Smooth muscle cell (in vitro differentiated cells): ENCODE measurements at regions not wholly inside any gene's neighbourhood (a gene's known extent, or its start where the extent isn't known, plus 50 kb on each side); places are given as distances from the start of the nearest gene placed in this dataset.

Experiments
- DNase-seq: peaks from one replicate; lab custom pipeline; 2025; ENCODE audit not compliant: unreplicated experiment; lab: John Stamatoyannopoulos, UW
- H2AFZ ChIP-seq: fragments of 200-600 bp; sonication (generic); 2 replicates; pipeline ENCODE4 v1.6.0; 2016; ENCODE audit warnings: antibody characterized with exemption, low read depth, mild to moderate bottlenecking
- H3F3A ChIP-seq: fragments of 200-600 bp; sonication (generic); 2 replicates; pipeline ENCODE4 v1.6.0; 2017; ENCODE audit warnings: antibody characterized with exemption, low read depth
- H3K27ac ChIP-seq: fragments of 200-600 bp; sonication (generic); 2 replicates; pipeline ENCODE4 v1.5.1; 2016; ENCODE audit warnings: low read depth, mild to moderate bottlenecking
- H3K27me3 ChIP-seq: fragments of 200-600 bp; sonication (generic); 2 replicates; pipeline ENCODE4 v1.6.1; 2016; ENCODE audit warnings: low read depth, mild to moderate bottlenecking
- H3K36me3 ChIP-seq: fragments of 200-600 bp; sonication (generic); 2 replicates; pipeline ENCODE4 v1.5.1; 2016; ENCODE audit warnings: low read depth
- H3K4me1 ChIP-seq: fragments of 200-600 bp; sonication (generic); 2 replicates; pipeline ENCODE4 v1.5.1; 2016; ENCODE audit warnings: low read depth
- H3K4me2 ChIP-seq: fragments of 200-600 bp; sonication (generic); 2 replicates; pipeline ENCODE4 v1.6.0; 2016; ENCODE audit warnings: mild to moderate bottlenecking
- H3K4me3 ChIP-seq: fragments of 200-600 bp; sonication (generic); 2 replicates; pipeline ENCODE4 v1.5.1; 2016; ENCODE audit warnings: mild to moderate bottlenecking
- H3K79me2 ChIP-seq: fragments of 200-600 bp; sonication (generic); 2 replicates; pipeline ENCODE4 v1.6.0; 2016; ENCODE audit warnings: low read depth, mild to moderate bottlenecking
- H3K9ac ChIP-seq: fragments of 200-600 bp; sonication (generic); 2 replicates; pipeline ENCODE4 v1.6.0; 2016; ENCODE audit warnings: low read depth
- H3K9me3 ChIP-seq: fragments of 200-600 bp; sonication (generic); replicated peaks from 2 replicates; pipeline ENCODE4 v1.5.1; 2016; ENCODE audit warnings: low read depth
- H4K20me1 ChIP-seq: fragments of 200-600 bp; sonication (generic); 2 replicates; pipeline ENCODE4 v1.6.0; 2016; ENCODE audit warnings: low read depth
- WGBS: methylation state at CpG from one replicate; pipeline ENCODE4 v1.1.7; 2016; ENCODE audit warnings: low lambda C conversion rate; 5-methylcytosine and 5-hydroxymethylcytosine counted together
- TF ChIP-seq, protein P1 (sequence below): fragments of 200-600 bp; sonication (generic); IDR thresholded peaks from 2 replicates; pipeline ENCODE4 v1.5.1; 2017; ENCODE audit warnings: borderline replicate concordance, mild to moderate bottlenecking, antibody characterized with exemption; ENCODE audit not compliant: insufficient read depth, poor library complexity, severe bottlenecking

DNA sequence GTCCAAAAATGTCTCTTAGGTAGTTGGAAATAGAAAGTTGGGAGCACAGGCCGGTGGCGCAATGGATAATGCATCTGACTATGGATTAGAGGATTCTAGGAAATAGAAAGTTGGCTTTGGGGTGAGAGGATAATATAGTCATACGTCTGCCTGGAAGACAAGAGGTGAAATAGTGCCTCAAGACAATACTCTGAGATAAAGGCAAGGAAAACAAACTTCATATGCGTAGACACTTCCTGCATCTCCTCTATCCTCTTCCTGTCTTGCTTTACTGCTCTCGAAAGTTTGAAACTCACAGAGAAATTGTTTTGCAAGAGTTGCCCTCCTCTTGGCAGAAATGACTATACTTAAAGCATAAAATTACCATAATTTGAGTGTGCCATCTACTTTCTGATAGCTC is 153.2 kb upstream of the FBXL7 start:
- WGBS = 90% methylated on average over 5 of the region's 5 CpGs

DNA sequence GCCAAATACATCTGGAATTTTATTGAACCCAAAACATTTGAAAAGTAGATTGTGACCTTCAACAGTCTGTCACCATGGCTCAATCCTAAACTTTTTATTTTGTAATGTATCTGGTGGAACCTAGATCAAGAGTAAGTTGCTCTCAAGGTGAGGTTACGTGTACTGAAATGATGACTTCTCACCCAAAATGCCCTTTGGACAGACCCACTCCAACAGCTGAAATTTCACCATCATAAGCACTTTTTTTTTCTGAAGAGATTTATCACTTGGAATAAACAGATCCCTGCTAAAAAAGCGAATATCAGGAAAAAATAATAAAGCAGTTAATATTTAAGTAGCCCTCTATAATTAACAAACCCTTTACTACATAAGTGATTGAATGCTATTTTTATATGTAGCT is 155.0 kb upstream of the FBXL7 start:
- H3K9me3 ChIP-seq = no peaks in the 10 kb centered on the region
- no peaks in the 10 kb centered on the region for H3F3A ChIP-seq
- H3K79me2 ChIP-seq = no peaks in the 10 kb centered on the region
- no peaks in the 10 kb centered on the region for H3K36me3 ChIP-seq
- H2AFZ ChIP-seq = no peak overlapping the region
- H4K20me1 ChIP-seq = no peaks in the 10 kb centered on the region
- H3K27me3 ChIP-seq = no peaks in the 10 kb centered on the region
- no peak overlapping the region for H3K4me3 ChIP-seq
- H3K4me1 ChIP-seq = no peaks in the 10 kb centered on the region
- DNase-seq = no peak
- H3K27ac ChIP-seq = no peak overlapping the region
- TF ChIP-seq, protein P1, sequence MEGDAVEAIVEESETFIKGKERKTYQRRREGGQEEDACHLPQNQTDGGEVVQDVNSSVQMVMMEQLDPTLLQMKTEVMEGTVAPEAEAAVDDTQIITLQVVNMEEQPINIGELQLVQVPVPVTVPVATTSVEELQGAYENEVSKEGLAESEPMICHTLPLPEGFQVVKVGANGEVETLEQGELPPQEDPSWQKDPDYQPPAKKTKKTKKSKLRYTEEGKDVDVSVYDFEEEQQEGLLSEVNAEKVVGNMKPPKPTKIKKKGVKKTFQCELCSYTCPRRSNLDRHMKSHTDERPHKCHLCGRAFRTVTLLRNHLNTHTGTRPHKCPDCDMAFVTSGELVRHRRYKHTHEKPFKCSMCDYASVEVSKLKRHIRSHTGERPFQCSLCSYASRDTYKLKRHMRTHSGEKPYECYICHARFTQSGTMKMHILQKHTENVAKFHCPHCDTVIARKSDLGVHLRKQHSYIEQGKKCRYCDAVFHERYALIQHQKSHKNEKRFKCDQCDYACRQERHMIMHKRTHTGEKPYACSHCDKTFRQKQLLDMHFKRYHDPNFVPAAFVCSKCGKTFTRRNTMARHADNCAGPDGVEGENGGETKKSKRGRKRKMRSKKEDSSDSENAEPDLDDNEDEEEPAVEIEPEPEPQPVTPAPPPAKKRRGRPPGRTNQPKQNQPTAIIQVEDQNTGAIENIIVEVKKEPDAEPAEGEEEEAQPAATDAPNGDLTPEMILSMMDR = no peak
- H3K4me2 ChIP-seq = no peak overlapping the region
- 85% methylated on average over 2 of the region's 2 CpGs for WGBS
- H3K9ac ChIP-seq = no peak overlapping the region

More for the DNA sequence above, 153.2 kb upstream of the FBXL7 start:
- no peaks in the 10 kb centered on the region for H3K4me1 ChIP-seq
- no peaks in the 10 kb centered on the region for H3K36me3 ChIP-seq
- H3K9me3 ChIP-seq = no peaks in the 10 kb centered on the region
- H4K20me1 ChIP-seq = no peaks in the 10 kb centered on the region
- H3K4me3 ChIP-seq = no peak overlapping the region
- H3K79me2 ChIP-seq = no peaks in the 10 kb centered on the region
- no peak for DNase-seq
- no peak overlapping the region for H3K9ac ChIP-seq
- H3K27ac ChIP-seq = no peak overlapping the region
- peaks cover 4% of the 10 kb centered on the region for H3K27me3 ChIP-seq
- TF ChIP-seq, protein P1 = no peak
- H3F3A ChIP-seq = no peaks in the 10 kb centered on the region
- H2AFZ ChIP-seq = no peak overlapping the region
- H3K4me2 ChIP-seq = no peak overlapping the region

DNA sequence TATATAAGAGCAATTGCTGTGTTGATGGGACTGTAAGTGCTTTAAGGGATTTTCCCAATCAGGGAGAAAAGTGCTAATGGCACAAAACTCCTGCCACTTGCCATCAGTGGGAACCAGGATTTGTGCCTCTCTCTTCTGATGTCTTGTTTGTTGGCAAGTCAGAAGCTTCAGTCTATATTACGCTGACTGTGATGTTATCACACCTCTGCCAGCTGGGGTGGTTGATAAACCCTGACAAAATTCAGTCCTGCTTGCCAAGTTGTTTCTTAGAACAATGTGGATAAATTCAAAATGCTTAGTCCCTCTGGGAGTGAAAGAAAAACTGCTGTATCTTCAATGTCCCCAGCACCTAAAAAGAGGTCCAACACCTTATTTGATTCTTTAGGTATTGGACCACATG is 161.4 kb upstream of the FBXL7 start:
- H3K4me1 ChIP-seq = no peaks in the 10 kb centered on the region
- H4K20me1 ChIP-seq = no peaks in the 10 kb centered on the region
- H3F3A ChIP-seq = no peaks in the 10 kb centered on the region
- 82% methylated on average over 1 of the region's 1 CpG for WGBS
- no peak overlapping the region for H3K4me3 ChIP-seq
- H3K4me2 ChIP-seq = no peak overlapping the region
- H2AFZ ChIP-seq = no peak overlapping the region
- H3K27ac ChIP-seq = no peak overlapping the region
- DNase-seq = no peak
- no peaks in the 10 kb centered on the region for H3K79me2 ChIP-seq
- TF ChIP-seq, protein P1 = no peak
- H3K9ac ChIP-seq = no peak overlapping the region
- H3K9me3 ChIP-seq = no peaks in the 10 kb centered on the region
- no peaks in the 10 kb centered on the region for H3K36me3 ChIP-seq
- H3K27me3 ChIP-seq = no peaks in the 10 kb centered on the region

DNA sequence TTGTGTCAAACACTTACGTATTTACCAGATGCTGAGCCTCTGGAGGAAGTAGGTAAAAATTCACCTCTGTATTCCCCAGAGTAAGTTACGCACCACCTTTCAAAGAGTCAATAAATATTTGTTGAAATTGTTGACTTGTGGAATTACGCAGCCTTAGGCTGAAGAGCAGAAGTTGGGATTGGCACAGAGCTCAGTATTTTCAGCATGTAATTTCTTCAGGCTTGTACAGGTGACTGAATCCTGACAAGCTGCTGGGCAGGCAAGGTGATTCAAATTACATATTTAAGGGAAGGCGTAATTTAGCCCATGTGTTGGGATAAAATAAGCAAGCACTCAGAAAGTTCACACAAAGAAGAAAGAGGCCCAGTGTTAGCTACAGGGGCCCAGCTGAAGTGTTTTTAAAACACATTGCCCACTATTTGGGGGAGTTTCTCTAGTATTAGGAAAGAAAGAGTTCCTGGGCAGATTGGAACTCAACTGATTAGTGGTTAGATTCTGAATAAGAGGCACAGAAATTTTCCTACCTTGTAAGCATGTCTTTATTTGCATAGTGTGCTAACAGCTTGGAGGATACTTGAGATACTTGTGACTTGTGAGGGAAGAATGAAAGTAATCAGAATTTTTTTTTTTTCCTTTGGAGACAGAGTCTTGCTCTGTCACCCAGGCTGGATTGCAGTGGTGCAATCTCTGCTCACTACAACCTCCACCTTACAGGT is 165.3 kb upstream of the FBXL7 start:
- Histone ChIP-seq H3K36me3 (no peaks in the 10 kb centered on the region), H2AFZ (no peak overlapping the region), H3K4me2 (no peak overlapping the region), H3K9ac (no peak overlapping the region), H3K27ac (no peak overlapping the region), H3K9me3 (peaks cover 4% of the 10 kb centered on the region), H3K79me2 (no peaks in the 10 kb centered on the region), H3F3A (no peaks in the 10 kb centered on the region), H3K4me3 (no peak overlapping the region), H3K4me1 (no peaks in the 10 kb centered on the region), H4K20me1 (no peaks in the 10 kb centered on the region), H3K27me3 (no peaks in the 10 kb centered on the region)
- DNase-seq = no peak
- 85% methylated on average over 4 of the region's 4 CpGs for WGBS
- TF ChIP-seq, protein P1 = no peak
